SK-N-SH (cell line): ENCODE measurements at regions not wholly inside any gene's neighbourhood (a gene's known extent, or its start where the extent isn't known, plus 50 kb on each side); places are given as distances from the start of the nearest gene placed in this dataset.

Experiments
- CTCF ChIA-PET: fragments of 300-600, 350-600 bp; formaldehyde crosslinking; extraction: SDS; loops from one replicate; lab custom pipeline; 2021; lab: Yijun Ruan, JAX
- POLR2A ChIA-PET: fragments of 350-600 bp; sonication (Branson Sonifier 250); formaldehyde crosslinking; extraction: SDS; loops from one replicate; lab custom pipeline; 2020; ENCODE audit warnings: antibody characterized with exemption, inconsistent platforms; lab: Yijun Ruan, JAX
- DNase-seq: peaks from one replicate; pipeline ENCODE4 v3.0.0; 2012
- H2AFZ ChIP-seq: fragments of 200-600 bp; sonication (generic); 2 replicates; pipeline ENCODE4 v1.8.1; 2016; ENCODE audit warnings: antibody characterized with exemption, mild to moderate bottlenecking, low read depth
- H3F3A ChIP-seq: fragments of 200-600 bp; sonication (generic); replicated peaks from 2 replicates; pipeline ENCODE3; 2016; ENCODE audit warnings: antibody characterized with exemption, mild to moderate bottlenecking; ENCODE audit not compliant: insufficient read depth
- H3K27ac ChIP-seq, 2 experiments: fragments of 200-500 bp in 1 of 2; fragments of 200-600 bp in 1 of 2; sonication (Bioruptor generic) in 1 of 2; sonication (generic), shearing (Covaris generic) in 1 of 2; 2 replicates each; pipeline versions ENCODE4 v1.5.1 to v1.6.1; 2014 to 2016; ENCODE audit warnings: low read depth in 2 of 2, inconsistent platforms in 1 of 2, low read length in 1 of 2, mild to moderate bottlenecking in 1 of 2, mixed read lengths in 1 of 2
- H3K27me3 ChIP-seq: fragments of 200-600 bp; sonication (generic), shearing (Covaris generic); 2 replicates; pipeline ENCODE4 v1.6.1; 2016; ENCODE audit warnings: mixed run types; ENCODE audit not compliant: insufficient read depth
- H3K36me3 ChIP-seq, 2 experiments: fragments of 200-500 bp in 1 of 2; fragments of 200-600 bp in 1 of 2; sonication (Bioruptor generic) in 1 of 2; sonication (generic) in 1 of 2; replicated peaks in 1 of 2; 2 replicates each; pipeline versions ENCODE3 to v1.5.1; 2014 to 2016; ENCODE audit warnings: low read length in 1 of 2, mild to moderate bottlenecking in 1 of 2; ENCODE audit not compliant: insufficient read depth in 2 of 2, control insufficient read depth in 1 of 2
- H3K4me1 ChIP-seq, 2 experiments: fragments of 200-500 bp in 1 of 2; fragments of 200-600 bp in 1 of 2; sonication (Bioruptor generic) in 1 of 2; sonication (generic), shearing (Covaris generic) in 1 of 2; 2 replicates each; pipeline versions ENCODE4 v1.5.1 to v1.6.1; 2014 to 2016; ENCODE audit warnings: low read depth in 1 of 2, low read length in 1 of 2, mixed run types in 1 of 2; ENCODE audit not compliant: insufficient read depth in 2 of 2, control insufficient read depth in 1 of 2
- H3K4me2 ChIP-seq: fragments of 200-600 bp; sonication (generic), shearing (Covaris generic); 2 replicates; pipeline ENCODE4 v1.6.1; 2017; ENCODE audit warnings: mixed run types
- H3K4me3 ChIP-seq, 2 experiments: fragments of 200-500 bp in 1 of 2; fragments of 200-600 bp in 1 of 2; sonication (Bioruptor generic) in 1 of 2; sonication (generic), shearing (Covaris generic) in 1 of 2; 2 replicates each; pipeline versions ENCODE4 v1.5.1 to v1.8.1; 2014 to 2016; ENCODE audit warnings: low read depth in 2 of 2, inconsistent platforms in 1 of 2, low read length in 1 of 2, mild to moderate bottlenecking in 1 of 2, mixed read lengths in 1 of 2, moderate library complexity in 1 of 2
- H3K79me2 ChIP-seq: fragments of 200-600 bp; sonication (generic); 2 replicates; pipeline ENCODE4 v1.8.1; 2017; ENCODE audit warnings: mild to moderate bottlenecking; ENCODE audit not compliant: insufficient read depth
- H3K9ac ChIP-seq: fragments of 200-600 bp; sonication (generic); 2 replicates; pipeline ENCODE4 v1.6.1; 2017; ENCODE audit warnings: mixed run types
- H3K9me2 ChIP-seq: fragments of 200-600 bp; sonication (generic); 2 replicates; pipeline ENCODE4 v1.6.1; 2017; ENCODE audit warnings: mixed run types
- H3K9me3 ChIP-seq: fragments of 200-600 bp; sonication (generic); 2 replicates; pipeline ENCODE4 v1.6.1; 2017; ENCODE audit warnings: mixed run types, mild to moderate bottlenecking, moderate library complexity
- H4K20me1 ChIP-seq: fragments of 200-600 bp; sonication (generic); 2 replicates; pipeline ENCODE4 v1.6.1; 2017; ENCODE audit warnings: mild to moderate bottlenecking, mixed run types; ENCODE audit not compliant: insufficient read depth
- CTCF ChIP-seq: fragments of 200-600 bp; sonication (generic); IDR thresholded peaks from 2 replicates; pipeline ENCODE4 v1.6.1; 2017; ENCODE audit warnings: antibody characterized with exemption, mild to moderate bottlenecking, moderate library complexity
- EP300 ChIP-seq, 2 experiments: IDR thresholded peaks; 2 replicates each; pipeline versions ENCODE4 v1.4.0 to v1.6.1; 2012; ENCODE audit warnings: borderline replicate concordance in 1 of 2, low read depth in 1 of 2, low read length in 1 of 2
- EZH2phosphoT487 ChIP-seq: fragments of 200-600 bp; sonication (generic); IDR thresholded peaks from 2 replicates; pipeline ENCODE4 v1.6.1; 2017; ENCODE audit warnings: low read depth, mixed run types, mild to moderate bottlenecking, antibody characterized with exemption, moderate library complexity, borderline replicate concordance
- FOSL2 ChIP-seq: IDR thresholded peaks from 2 replicates; pipeline ENCODE4 v1.4.0; 2012; ENCODE audit warnings: low read depth, mild to moderate bottlenecking, moderate library complexity, borderline replicate concordance
- FOXJ3 ChIP-seq: sonication (generic); formaldehyde crosslinking; IDR thresholded peaks from 2 replicates; pipeline ENCODE4 v1.5.1; 2020; ENCODE audit warnings: mild to moderate bottlenecking, missing genetic modification reagents
- FOXM1 ChIP-seq: IDR thresholded peaks from 2 replicates; pipeline ENCODE4 v1.4.0; 2012; ENCODE audit warnings: low read depth, mild to moderate bottlenecking
- GATA2 ChIP-seq: sonication (generic); formaldehyde crosslinking; IDR thresholded peaks from 2 replicates; pipeline ENCODE4 v1.5.0; 2020; ENCODE audit warnings: mild to moderate bottlenecking, missing genetic modification reagents
- IRF3 ChIP-seq: fragments of 150-350 bp; IDR thresholded peaks from 2 replicates; pipeline ENCODE4 v1.6.1; 2016; ENCODE audit warnings: mild to moderate bottlenecking, low read depth, low read length
- JUND ChIP-seq: IDR thresholded peaks from 2 replicates; pipeline ENCODE4 v1.4.0; 2012
- MEF2A ChIP-seq: IDR thresholded peaks from 2 replicates; pipeline ENCODE4 v1.4.0; 2012; ENCODE audit warnings: low read depth, borderline replicate concordance
- NFIC ChIP-seq: IDR thresholded peaks from 2 replicates; pipeline ENCODE4 v1.4.0; 2012; ENCODE audit warnings: borderline replicate concordance
- NRF1 ChIP-seq: IDR thresholded peaks from 2 replicates; pipeline ENCODE4 v1.6.1; 2012; ENCODE audit warnings: low read depth, mild to moderate bottlenecking, low read length
- PBX3 ChIP-seq: IDR thresholded peaks from 2 replicates; pipeline ENCODE4; 2012
- RAD21 ChIP-seq: IDR thresholded peaks from 2 replicates; pipeline ENCODE4 v1.6.1; 2012; ENCODE audit warnings: mild to moderate bottlenecking, low read length
- SIN3A ChIP-seq: IDR thresholded peaks from 2 replicates; pipeline ENCODE4 v1.6.1; 2012; ENCODE audit warnings: low read depth, mild to moderate bottlenecking, low read length, moderate library complexity, borderline replicate concordance
- SMC3 ChIP-seq: IDR thresholded peaks from 2 replicates; pipeline ENCODE4 v1.6.1; 2012; ENCODE audit warnings: low read depth, low read length, improper control_type of control experiment
- TCF12 ChIP-seq: IDR thresholded peaks from 2 replicates; pipeline ENCODE4 v1.4.0; 2012
- TEAD4 ChIP-seq: IDR thresholded peaks from 2 replicates; pipeline ENCODE4 v1.4.0; 2012; ENCODE audit warnings: mild to moderate bottlenecking, borderline replicate concordance; ENCODE audit not compliant: insufficient read depth
- USF1 ChIP-seq: IDR thresholded peaks from 2 replicates; pipeline ENCODE4 v1.4.0; 2012; ENCODE audit warnings: low read depth, borderline replicate concordance
- USF2 ChIP-seq: fragments of 150-350 bp; IDR thresholded peaks from 2 replicates; pipeline ENCODE4 v1.6.1; 2017; ENCODE audit warnings: antibody characterized with exemption, low read length, low read depth, borderline replicate concordance
- YY1 ChIP-seq: IDR thresholded peaks from 2 replicates; pipeline ENCODE4 v1.4.0; 2012; ENCODE audit warnings: low read depth, mild to moderate bottlenecking
- WGBS: methylation state at CpG from one replicate; pipeline ENCODE4 v1.1.6; 2017; ENCODE audit warnings: low lambda C conversion rate; 5-methylcytosine and 5-hydroxymethylcytosine counted together

GRCh38 chr21:25424048-25424447, 183.2 kb downstream of the MRPL39 start:
- Histone ChIP-seq H2AFZ (no peak overlapping the region), H3K9me2 (no peaks in the 10 kb centered on the region), H3K36me3 (no peaks in the 10 kb centered on the region), H3F3A (no peaks in the 10 kb centered on the region)
- TF ChIP-seq CTCF (no peak), FOXJ3 (CRISPR knock-in tag) (no peak), EZH2phosphoT487 (no peak), NRF1 (no peak), JUND (no peak), TCF12 (no peak), EP300 (IDR thresholded peaks at IDR 0.05; ENCODE audit: borderline replicate concordance in 1 of 2, low read depth in 1 of 2, low read length in 1 of 2) (no peak), TEAD4 (no peak), FOXM1 (no peak)
- TF ChIP-seq, all 33 proteins: peak for 0
- no peaks in the 10 kb centered on the region for H4K20me1 ChIP-seq
- H3K4me3 ChIP-seq, result no peak overlapping the region
- H3K27me3 ChIP-seq, result no peaks in the 10 kb centered on the region
- H3K9me3 ChIP-seq, result no peaks in the 10 kb centered on the region
- POLR2A ChIA-PET, result no interaction called here
- H3K4me2 ChIP-seq, result no peak overlapping the region
- H3K4me1 ChIP-seq, result no peaks in the 10 kb centered on the region
- WGBS, result 32% methylated on average over 4 of the region's 4 CpGs
- no peak overlapping the region for H3K9ac ChIP-seq
- DNase-seq, result no peak
- H3K79me2 ChIP-seq, result no peaks in the 10 kb centered on the region
- no peak overlapping the region for H3K27ac ChIP-seq
- CTCF ChIA-PET, result interaction anchor here (1.6 kb wide), 1 partner anchor 184 kb away, joined by 3 read pairs; no protein-coding TSS in a partner anchor

GRCh38 chr21:25422610-25423608, 184.4 kb downstream of the MRPL39 start:
- H3K4me1 ChIP-seq, result no peaks in the 10 kb centered on the region
- no peak overlapping the region for H3K27ac ChIP-seq
- H3K9me2 ChIP-seq, result no peaks in the 10 kb centered on the region
- H3K27me3 ChIP-seq, result no peaks in the 10 kb centered on the region
- H3K9ac ChIP-seq, result no peak overlapping the region
- H4K20me1 ChIP-seq, result no peaks in the 10 kb centered on the region
- ChIA-PET CTCF (interaction anchor here (1.6 kb wide), 1 partner anchor 185 kb away, joined by 3 read pairs; no protein-coding TSS in a partner anchor), POLR2A (no interaction called here)
- no peak overlapping the region for H3K4me2 ChIP-seq
- H3K36me3 ChIP-seq, result no peaks in the 10 kb centered on the region
- no peak for DNase-seq
- no peaks in the 10 kb centered on the region for H3F3A ChIP-seq
- no peaks in the 10 kb centered on the region for H3K9me3 ChIP-seq
- H3K4me3 ChIP-seq, result no peak overlapping the region
- H2AFZ ChIP-seq, result no peak overlapping the region
- 75% methylated on average over 4 of the region's 4 CpGs for WGBS
- H3K79me2 ChIP-seq, result no peaks in the 10 kb centered on the region
- TF ChIP-seq FOXM1, result no peak
- no peak for TF ChIP-seq YY1
- TF ChIP-seq TEAD4, result no peak
- TF ChIP-seq USF2, result no peak
- TF ChIP-seq NRF1, result no peak
- TF ChIP-seq USF1, result no peak
- TF ChIP-seq TCF12, result no peak
- no peak for TF ChIP-seq EZH2phosphoT487
- TF ChIP-seq RAD21, result no peak
- TF ChIP-seq PBX3, result no peak
- TF ChIP-seq GATA2 (CRISPR knock-in tag), result no peak
- no peak for TF ChIP-seq IRF3
- TF ChIP-seq MEF2A, result no peak
- TF ChIP-seq NFIC, result no peak
- no peak for TF ChIP-seq SIN3A
- no peak for TF ChIP-seq SMC3
- TF ChIP-seq FOSL2, result no peak
